Prostate gland (tissue), 2 donors: ENCODE measurements at regions not wholly inside any gene's neighbourhood (a gene's known extent, or its start where the extent isn't known, plus 50 kb on each side); places are given as distances from the start of the nearest gene placed in this dataset.
"Not testable (repeated sequence)": the region's sequence is repeated elsewhere in the genome, so short reads cannot be mapped to it uniquely, and the experiment has no call there.

Experiments used
- DNase-seq: peaks from one replicate; pipeline ENCODE4 v3.0.0-alpha.2; 2019; ENCODE audit warnings: low spot score
- H3K27ac ChIP-seq, 2 donors: fragments of 200-600 bp; sonication (generic); 2 replicates each; pipeline ENCODE4 v1.5.1; 2017 to 2019
- H3K27me3 ChIP-seq: fragments of 200-600 bp; sonication (generic); replicated peaks from 2 replicates; pipeline ENCODE4 v1.5.1; 2019; ENCODE audit not compliant: insufficient read depth
- H3K36me3 ChIP-seq, 2 donors: fragments of 200-600 bp; sonication (generic); 1 replicate in 1 of 2; 2 replicates in 1 of 2; pipeline versions ENCODE4 v1.5.1 to v1.8.1; 2017 to 2019
- H3K4me1 ChIP-seq: fragments of 200-600 bp; sonication (generic); replicated peaks from 2 replicates; pipeline ENCODE4 v1.5.1; 2019
- H3K4me3 ChIP-seq, 2 donors: fragments of 200-600 bp; sonication (generic); 2 replicates each; pipeline ENCODE4 v1.5.1; 2017 to 2019
- H3K9me3 ChIP-seq: fragments of 200-600 bp; sonication (generic); 2 replicates; pipeline ENCODE4 v1.5.1; 2017
- POLR2A ChIP-seq: fragments of 450-650 bp; IDR thresholded peaks from one replicate; pipeline ENCODE4 v1.6.1; 2016; ENCODE audit warnings: antibody characterized with exemption, mild to moderate bottlenecking
- POLR2AphosphoS5 ChIP-seq: sonication (generic); formaldehyde crosslinking; IDR thresholded peaks from one replicate; pipeline ENCODE4 v1.6.1; 2017; ENCODE audit warnings: antibody characterized with exemption
- WGBS: methylation state at CpG from one replicate; pipeline ENCODE4 v1.1.5; 2018; 5-methylcytosine and 5-hydroxymethylcytosine counted together
- intact Hi-C: fragments of 100-400 bp; cut with DNase I; formaldehyde crosslinking; loops from one replicate; pipeline ENCODE4 v1.14.2; 2022
- TF ChIP-seq, protein P1 (sequence below), 4 experiments: fragments of 200-600 bp in 2 of 4; fragments of 450-650 bp in 2 of 4; sonication (generic) in 2 of 4; IDR thresholded peaks; 1 replicate in 3 of 4; 2 replicates in 1 of 4; pipeline ENCODE4 v1.5.1; 2016 to 2019; ENCODE audit warnings: antibody characterized with exemption in 4 of 4, mild to moderate bottlenecking in 2 of 4, moderate library complexity in 2 of 4

DNA sequence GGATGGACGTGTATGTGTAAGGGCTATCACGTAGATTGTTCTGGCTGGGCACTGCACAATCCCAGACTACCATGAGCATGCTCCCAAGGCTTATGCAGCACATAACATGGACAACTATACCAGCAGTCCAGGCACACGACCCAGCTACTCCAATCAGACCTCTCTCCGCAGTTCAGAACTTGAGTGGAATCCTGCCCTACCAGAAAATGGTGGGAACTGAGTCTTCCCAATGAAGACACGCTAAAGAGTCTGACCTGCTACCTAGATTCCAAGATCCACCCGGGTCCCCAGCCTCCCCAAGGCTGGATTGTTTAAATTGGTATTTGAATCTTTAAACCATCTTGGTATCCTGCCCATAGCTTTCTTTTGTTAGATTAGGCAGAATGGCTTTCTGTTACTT lies 251.3 kb upstream of the KAZN start:
- no peak overlapping the region for H3K4me3 ChIP-seq
- intact Hi-C loops, result no loop called here
- 92% methylated on average over 6 of the region's 6 CpGs for WGBS
- no peak for DNase-seq
- H3K9me3 ChIP-seq, result no peaks in the 10 kb centered on the region
- TF ChIP-seq POLR2AphosphoS5 (no peak), POLR2A (no peak)
- no peak overlapping the region for H3K27ac ChIP-seq
- no peaks in the 10 kb centered on the region for H3K4me1 ChIP-seq
- H3K36me3 ChIP-seq, result no peaks in the 10 kb centered on the region
- H3K27me3 ChIP-seq, result no peaks in the 10 kb centered on the region

DNA sequence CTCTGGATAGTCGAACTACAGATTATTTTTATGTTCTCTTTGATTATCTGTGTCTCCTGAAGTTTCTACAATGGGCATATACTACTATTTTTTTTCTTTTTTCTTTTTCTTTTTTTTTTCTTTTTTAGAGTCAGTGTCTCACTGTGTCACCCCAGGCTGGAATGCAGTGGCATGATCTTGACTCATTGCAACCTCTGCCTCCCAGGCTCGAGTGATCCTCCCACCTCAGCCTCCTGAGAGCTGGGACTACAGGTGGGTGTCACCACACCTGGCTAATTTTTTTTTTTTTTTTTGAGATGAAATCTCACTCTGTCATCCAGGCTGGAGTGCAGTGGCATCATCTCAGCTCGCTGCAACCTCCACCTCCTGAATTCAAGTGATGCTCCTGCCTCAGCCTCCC lies 250.7 kb upstream of the KAZN start:
- 83% methylated on average over 3 of the region's 3 CpGs for WGBS
- intact Hi-C loops, result no loop called here

GRCh38 chr1:14350197-14350596 lies 248.3 kb upstream of the KAZN start:
- 81% methylated on average over 2 of the region's 2 CpGs for WGBS
- H3K27ac ChIP-seq, result no peak overlapping the region

More for the DNA sequence above, 250.7 kb upstream of the KAZN start:
- Histone ChIP-seq H3K4me3 (no peak overlapping the region), H3K36me3 (no peaks in the 10 kb centered on the region), H3K9me3 (no peaks in the 10 kb centered on the region), H3K27me3 (no peaks in the 10 kb centered on the region), H3K27ac (no peak overlapping the region), H3K4me1 (no peaks in the 10 kb centered on the region)
- TF ChIP-seq POLR2A (no peak), POLR2AphosphoS5 (no peak)
- TF ChIP-seq, protein P1, sequence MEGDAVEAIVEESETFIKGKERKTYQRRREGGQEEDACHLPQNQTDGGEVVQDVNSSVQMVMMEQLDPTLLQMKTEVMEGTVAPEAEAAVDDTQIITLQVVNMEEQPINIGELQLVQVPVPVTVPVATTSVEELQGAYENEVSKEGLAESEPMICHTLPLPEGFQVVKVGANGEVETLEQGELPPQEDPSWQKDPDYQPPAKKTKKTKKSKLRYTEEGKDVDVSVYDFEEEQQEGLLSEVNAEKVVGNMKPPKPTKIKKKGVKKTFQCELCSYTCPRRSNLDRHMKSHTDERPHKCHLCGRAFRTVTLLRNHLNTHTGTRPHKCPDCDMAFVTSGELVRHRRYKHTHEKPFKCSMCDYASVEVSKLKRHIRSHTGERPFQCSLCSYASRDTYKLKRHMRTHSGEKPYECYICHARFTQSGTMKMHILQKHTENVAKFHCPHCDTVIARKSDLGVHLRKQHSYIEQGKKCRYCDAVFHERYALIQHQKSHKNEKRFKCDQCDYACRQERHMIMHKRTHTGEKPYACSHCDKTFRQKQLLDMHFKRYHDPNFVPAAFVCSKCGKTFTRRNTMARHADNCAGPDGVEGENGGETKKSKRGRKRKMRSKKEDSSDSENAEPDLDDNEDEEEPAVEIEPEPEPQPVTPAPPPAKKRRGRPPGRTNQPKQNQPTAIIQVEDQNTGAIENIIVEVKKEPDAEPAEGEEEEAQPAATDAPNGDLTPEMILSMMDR (IDR thresholded peaks at IDR 0.05), result no peak
- no peak for DNase-seq

DNA sequence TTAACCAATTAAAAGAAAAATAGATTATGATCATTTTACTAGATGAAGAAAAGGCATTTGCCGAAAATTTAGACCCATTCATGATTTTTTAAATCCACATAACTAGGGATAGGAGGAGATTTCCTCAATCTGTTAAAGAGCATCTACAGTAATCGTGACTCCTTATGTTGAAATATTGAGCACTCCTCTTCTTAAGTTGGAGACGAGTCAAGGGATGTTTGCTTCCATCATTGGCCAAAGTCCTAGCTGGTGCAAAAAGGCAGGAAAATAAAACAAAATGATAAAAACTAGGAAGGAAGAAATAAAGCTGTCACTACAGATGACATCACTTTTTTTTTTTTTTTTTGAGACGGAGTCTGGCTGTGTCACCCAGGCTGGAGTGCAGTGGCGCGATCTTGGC lies 245.6 kb upstream of the KAZN start:
- 65% methylated on average over 6 of the region's 6 CpGs for WGBS
- intact Hi-C loops, result no loop called here
- Histone ChIP-seq H3K27me3 (no peaks in the 10 kb centered on the region), H3K4me1 (no peaks in the 10 kb centered on the region), H3K27ac (no peak overlapping the region), H3K4me3 (no peak overlapping the region), H3K36me3 (no peaks in the 10 kb centered on the region), H3K9me3 (no peaks in the 10 kb centered on the region)
- DNase-seq, result no peak
- TF ChIP-seq POLR2A (no peak), POLR2AphosphoS5 (no peak)
- TF ChIP-seq, protein P1 (IDR thresholded peaks at IDR 0.05), result no peak

More at GRCh38 chr1:14350197-14350596, 248.3 kb upstream of the KAZN start:
- intact Hi-C loops, result no loop called here
- no peaks in the 10 kb centered on the region for H3K36me3 ChIP-seq
- no peaks in the 10 kb centered on the region for H3K27me3 ChIP-seq
- no peak for DNase-seq
- no peak overlapping the region for H3K4me3 ChIP-seq
- no peaks in the 10 kb centered on the region for H3K4me1 ChIP-seq
- H3K9me3 ChIP-seq, result no peaks in the 10 kb centered on the region
- TF ChIP-seq POLR2A (no peak), POLR2AphosphoS5 (no peak)
- TF ChIP-seq, protein P1 (IDR thresholded peaks at IDR 0.05), result no peak

DNA sequence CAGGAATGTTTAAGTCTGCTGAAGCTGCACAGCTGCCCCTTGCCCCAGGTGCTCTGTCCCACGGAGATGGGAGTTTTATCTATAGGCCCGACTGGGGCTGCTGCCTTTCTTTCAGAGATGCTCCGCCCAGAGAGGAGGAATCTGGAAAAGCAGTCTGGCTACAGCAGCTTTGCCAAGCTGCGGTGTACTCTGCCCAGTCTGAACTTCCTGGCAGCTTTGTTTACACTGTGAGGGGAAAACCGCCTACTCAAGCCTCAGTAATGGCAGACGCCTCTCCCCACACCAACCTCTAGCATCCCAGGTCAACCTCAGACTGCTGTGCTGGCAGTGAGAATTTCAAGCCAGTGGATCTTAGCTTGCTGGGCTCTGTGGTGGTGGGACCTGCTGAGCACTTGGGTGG lies 237.5 kb upstream of the KAZN start:
- DNase-seq, result peak; percentile 46
- intact Hi-C loops, H3K27me3 ChIP-seq, H3K36me3 ChIP-seq, H3K4me1 ChIP-seq, H3K9me3 ChIP-seq, H3K4me3 ChIP-seq, H3K27ac ChIP-seq: not testable (repeated sequence)
- 20% methylated on average over 6 of the region's 6 CpGs for WGBS
- peak; percentile 33 for TF ChIP-seq POLR2AphosphoS5

- no peak for DNase-seq
- intact Hi-C loops, result no loop called here
- TF ChIP-seq, protein P1 (IDR thresholded peaks at IDR 0.05), result no peak
- TF ChIP-seq POLR2A (no peak), POLR2AphosphoS5 (no peak)
- H3K4me1 ChIP-seq, result no peaks in the 10 kb centered on the region
- H3K4me3 ChIP-seq, result no peak overlapping the region
- no peaks in the 10 kb centered on the region for H3K27me3 ChIP-seq
- H3K9me3 ChIP-seq, result no peaks in the 10 kb centered on the region
- no peaks in the 10 kb centered on the region for H3K36me3 ChIP-seq
- WGBS, result 100% methylated on average over 1 of the region's 1 CpG
- H3K27ac ChIP-seq, result no peak overlapping the region
Measured at GRCh38 chr1:14362331-14362730, 236.2 kb upstream of the KAZN start.
